Keratinocyte (primary cell): ENCODE measurements at regions not wholly inside any gene's neighbourhood (a gene's known extent, or its start where the extent isn't known, plus 50 kb on each side); places are given as distances from the start of the nearest gene placed in this dataset.

Experiments used
- DNase-seq: peaks from one replicate; pipeline ENCODE4 v3.0.0-alpha.2; 2011; ENCODE audit warnings: low read depth, missing footprints, low spot score
- FAIRE-seq: peaks from 2 replicates; lab custom pipeline; 2011; peaks lifted over from hg19 to GRCh38; lab: Jason Lieb, UNC
- H2AFZ ChIP-seq: 2 replicates; pipeline ENCODE4 v1.6.0; 2012; ENCODE audit warnings: low read length, control low read depth, inconsistent platforms; ENCODE audit not compliant: control insufficient read depth
- H3K27ac ChIP-seq: 2 replicates; pipeline ENCODE4 v1.5.1; 2011; ENCODE audit warnings: low read length; ENCODE audit not compliant: control insufficient read depth, insufficient read depth
- H3K27me3 ChIP-seq: 3 replicates; pipeline ENCODE4 v1.6.0; 2011; ENCODE audit warnings: low read length; ENCODE audit not compliant: control insufficient read depth, insufficient read depth; ENCODE audit errors: extremely low read depth
- H3K36me3 ChIP-seq, 2 experiments: 2 replicates in 1 of 2; 3 replicates in 1 of 2; pipeline ENCODE4 v1.5.1; 2011; ENCODE audit warnings: low read length in 2 of 2, mild to moderate bottlenecking in 1 of 2; ENCODE audit not compliant: control insufficient read depth in 2 of 2, insufficient read depth in 2 of 2; ENCODE audit errors: extremely low read depth in 1 of 2
- H3K4me1 ChIP-seq: 3 replicates; pipeline ENCODE4 v1.5.1; 2011; ENCODE audit warnings: low read length; ENCODE audit not compliant: control insufficient read depth, insufficient read depth; ENCODE audit errors: extremely low read depth
- H3K4me2 ChIP-seq: 3 replicates; pipeline ENCODE4 v1.6.0; 2011; ENCODE audit warnings: low read depth, low read length; ENCODE audit not compliant: control insufficient read depth, insufficient read depth; ENCODE audit errors: extremely low read depth
- H3K4me3 ChIP-seq, 3 experiments: fragments of 200-600 bp in 1 of 3; sonication (generic) in 1 of 3; 2 replicates in 2 of 3; 3 replicates in 1 of 3; pipeline ENCODE4 v1.5.1; 2011 to 2016; ENCODE audit warnings: low read length in 3 of 3, mild to moderate bottlenecking in 3 of 3, control low read depth in 2 of 3, inconsistent platforms in 1 of 3, low read depth in 1 of 3, mixed read lengths in 1 of 3, mixed run types in 1 of 3, moderate library complexity in 1 of 3; ENCODE audit not compliant: control insufficient read depth in 2 of 3, insufficient read depth in 2 of 3; ENCODE audit errors: extremely low read depth in 1 of 3
- H3K79me2 ChIP-seq: 2 replicates; pipeline ENCODE4 v1.6.0; 2012; ENCODE audit warnings: low read length; ENCODE audit not compliant: control insufficient read depth, insufficient read depth
- H3K9ac ChIP-seq: 3 replicates; pipeline ENCODE4 v1.6.0; 2011; ENCODE audit warnings: low read length; ENCODE audit not compliant: control insufficient read depth, insufficient read depth; ENCODE audit errors: extremely low read depth
- H3K9me1 ChIP-seq: 3 replicates; pipeline ENCODE4 v1.6.0; 2011; ENCODE audit warnings: low read length; ENCODE audit not compliant: control insufficient read depth, insufficient read depth; ENCODE audit errors: extremely low read depth
- H3K9me3 ChIP-seq: 2 replicates; pipeline ENCODE4 v1.5.1; 2012; ENCODE audit warnings: low read depth, low read length; ENCODE audit not compliant: control insufficient read depth
- H4K20me1 ChIP-seq: 3 replicates; pipeline ENCODE4 v1.6.0; 2011; ENCODE audit warnings: low read length; ENCODE audit not compliant: control insufficient read depth, insufficient read depth; ENCODE audit errors: extremely low read depth
- EZH2 ChIP-seq: IDR thresholded peaks from one replicate; pipeline ENCODE4 v1.6.1; 2012; ENCODE audit warnings: inconsistent platforms, mild to moderate bottlenecking, low read length, moderate library complexity
- dilution Hi-C: fragments of 300-500 bp; cut with MboI; formaldehyde crosslinking; loops from one replicate; pipeline ENCODE4 v1.7.0; 2020; ENCODE audit warnings: low sequenced_read_pairs; ENCODE audit not compliant: extremely low pct_ligation_motif_present
- TF ChIP-seq, protein P1 (sequence below), 3 experiments: IDR thresholded peaks in 1 of 3; conservative IDR thresholded peaks in 1 of 3; optimal IDR thresholded peaks in 1 of 3; 2 replicates in 2 of 3; 3 replicates in 1 of 3; pipeline versions ENCODE3 to v1.5.1; 2011; ENCODE audit warnings: low read length in 3 of 3, mild to moderate bottlenecking in 3 of 3, moderate library complexity in 2 of 3, control low read depth in 1 of 3, inconsistent platforms in 1 of 3; ENCODE audit not compliant: insufficient read depth in 2 of 3; ENCODE audit errors: extremely low read depth in 1 of 3

DNA sequence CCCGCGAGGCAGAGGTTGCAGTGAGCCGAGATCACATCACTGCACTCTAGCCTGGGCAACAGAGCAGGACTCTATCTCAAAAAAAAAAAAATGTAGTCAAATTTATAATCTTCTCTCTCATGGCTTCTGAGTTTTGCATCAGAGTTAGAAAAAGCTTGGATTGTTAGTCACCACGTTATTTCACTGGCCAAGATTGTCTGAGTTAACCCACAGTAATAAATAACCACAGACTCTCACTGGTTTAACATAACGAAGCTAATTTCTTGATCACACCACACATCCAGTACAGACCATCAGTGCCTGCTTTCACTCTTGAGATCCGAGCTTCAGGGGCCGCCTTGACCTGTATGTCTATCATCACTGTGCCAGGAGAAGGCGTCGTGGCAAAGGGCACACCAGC lies 116.8 kb upstream of the JCAD start:
- Histone ChIP-seq H3K9ac (no peak overlapping the region), H3K27me3 (no peaks in the 10 kb centered on the region), H3K79me2 (no peaks in the 10 kb centered on the region), H3K36me3 (no peaks in the 10 kb centered on the region), H3K9me1 (no peaks in the 10 kb centered on the region), H4K20me1 (no peaks in the 10 kb centered on the region), H3K4me2 (no peak overlapping the region), H3K9me3 (no peaks in the 10 kb centered on the region), H3K4me1 (no peaks in the 10 kb centered on the region), H3K4me3 (no peak overlapping the region), H2AFZ (no peak overlapping the region), H3K27ac (no peak overlapping the region)
- DNase-seq (no peak), FAIRE-seq (no peak)
- TF ChIP-seq, protein P1, sequence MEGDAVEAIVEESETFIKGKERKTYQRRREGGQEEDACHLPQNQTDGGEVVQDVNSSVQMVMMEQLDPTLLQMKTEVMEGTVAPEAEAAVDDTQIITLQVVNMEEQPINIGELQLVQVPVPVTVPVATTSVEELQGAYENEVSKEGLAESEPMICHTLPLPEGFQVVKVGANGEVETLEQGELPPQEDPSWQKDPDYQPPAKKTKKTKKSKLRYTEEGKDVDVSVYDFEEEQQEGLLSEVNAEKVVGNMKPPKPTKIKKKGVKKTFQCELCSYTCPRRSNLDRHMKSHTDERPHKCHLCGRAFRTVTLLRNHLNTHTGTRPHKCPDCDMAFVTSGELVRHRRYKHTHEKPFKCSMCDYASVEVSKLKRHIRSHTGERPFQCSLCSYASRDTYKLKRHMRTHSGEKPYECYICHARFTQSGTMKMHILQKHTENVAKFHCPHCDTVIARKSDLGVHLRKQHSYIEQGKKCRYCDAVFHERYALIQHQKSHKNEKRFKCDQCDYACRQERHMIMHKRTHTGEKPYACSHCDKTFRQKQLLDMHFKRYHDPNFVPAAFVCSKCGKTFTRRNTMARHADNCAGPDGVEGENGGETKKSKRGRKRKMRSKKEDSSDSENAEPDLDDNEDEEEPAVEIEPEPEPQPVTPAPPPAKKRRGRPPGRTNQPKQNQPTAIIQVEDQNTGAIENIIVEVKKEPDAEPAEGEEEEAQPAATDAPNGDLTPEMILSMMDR (optimal IDR thresholded peaks at IDR 0.05 in 1 of 3, IDR thresholded peaks at IDR 0.05 in 1 of 3, conservative IDR thresholded peaks at IDR 0.05 in 1 of 3; ENCODE audit: extremely low read depth in 1 of 3, insufficient read depth in 2 of 3, low read length in 3 of 3): no peak
- TF ChIP-seq EZH2: no peak
- dilution Hi-C loops: no loop called here

DNA sequence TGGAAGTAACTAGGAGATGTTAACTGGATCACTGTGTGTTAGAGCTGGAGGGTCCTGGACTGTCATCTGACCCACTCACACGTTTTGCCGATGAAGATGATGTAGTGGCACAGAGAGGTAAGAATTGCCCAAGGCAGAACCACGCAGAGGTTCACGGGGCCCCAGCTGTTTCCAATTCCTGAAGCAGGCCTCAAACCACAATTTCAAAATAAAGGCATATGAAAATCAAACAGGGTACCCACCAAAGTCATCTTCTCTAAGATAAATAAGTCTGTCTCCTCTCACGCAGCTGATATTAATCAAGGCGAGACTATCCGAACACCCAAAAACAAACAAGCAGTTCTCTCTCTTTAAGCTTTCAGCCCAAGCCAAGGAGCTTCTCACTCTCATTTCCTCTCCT lies 113.3 kb upstream of the JCAD start:
- no peak overlapping the region for H2AFZ ChIP-seq
- no peaks in the 10 kb centered on the region for H3K27me3 ChIP-seq
- H3K9me3 ChIP-seq: no peaks in the 10 kb centered on the region
- no peak overlapping the region for H3K4me2 ChIP-seq
- H3K9me1 ChIP-seq: no peaks in the 10 kb centered on the region
- FAIRE-seq: no peak
- dilution Hi-C loops: no loop called here
- no peaks in the 10 kb centered on the region for H3K79me2 ChIP-seq
- no peak for TF ChIP-seq EZH2
- TF ChIP-seq, protein P1 (optimal IDR thresholded peaks at IDR 0.05 in 1 of 3, IDR thresholded peaks at IDR 0.05 in 1 of 3, conservative IDR thresholded peaks at IDR 0.05 in 1 of 3; ENCODE audit: extremely low read depth in 1 of 3, insufficient read depth in 2 of 3, low read length in 3 of 3): no peak
- H3K9ac ChIP-seq: no peak overlapping the region
- no peak overlapping the region for H3K4me3 ChIP-seq
- DNase-seq: no peak
- no peaks in the 10 kb centered on the region for H3K36me3 ChIP-seq
- H3K4me1 ChIP-seq: no peaks in the 10 kb centered on the region
- H4K20me1 ChIP-seq: no peaks in the 10 kb centered on the region
- H3K27ac ChIP-seq: no peak overlapping the region
